GM11168 (cell line): ENCODE measurements at regions not wholly inside any gene's neighbourhood (a gene's known extent, or its start where the extent isn't known, plus 50 kb on each side); places are given as distances from the start of the nearest gene placed in this dataset.
"Not testable (repeated sequence)": the region's sequence is repeated elsewhere in the genome, so short reads cannot be mapped to it uniquely, and the experiment has no call there.

Source experiments
- in situ Hi-C: fragments of 300-500 bp; cut with MboI; formaldehyde crosslinking; loops from one replicate; pipeline ENCODE4 v1.12.0; 2022; ENCODE audit warnings: low sequenced_read_pairs; ENCODE audit not compliant: unreplicated experiment

- in situ Hi-C loops, result no loop called here
Measured at GRCh38 chr20:40634891-40635290, 54.1 kb downstream of the MAFB start.

GRCh38 chr20:40633123-40633850 lies 55.7 kb downstream of the MAFB start:
- in situ Hi-C loops, result no loop called here

DNA sequence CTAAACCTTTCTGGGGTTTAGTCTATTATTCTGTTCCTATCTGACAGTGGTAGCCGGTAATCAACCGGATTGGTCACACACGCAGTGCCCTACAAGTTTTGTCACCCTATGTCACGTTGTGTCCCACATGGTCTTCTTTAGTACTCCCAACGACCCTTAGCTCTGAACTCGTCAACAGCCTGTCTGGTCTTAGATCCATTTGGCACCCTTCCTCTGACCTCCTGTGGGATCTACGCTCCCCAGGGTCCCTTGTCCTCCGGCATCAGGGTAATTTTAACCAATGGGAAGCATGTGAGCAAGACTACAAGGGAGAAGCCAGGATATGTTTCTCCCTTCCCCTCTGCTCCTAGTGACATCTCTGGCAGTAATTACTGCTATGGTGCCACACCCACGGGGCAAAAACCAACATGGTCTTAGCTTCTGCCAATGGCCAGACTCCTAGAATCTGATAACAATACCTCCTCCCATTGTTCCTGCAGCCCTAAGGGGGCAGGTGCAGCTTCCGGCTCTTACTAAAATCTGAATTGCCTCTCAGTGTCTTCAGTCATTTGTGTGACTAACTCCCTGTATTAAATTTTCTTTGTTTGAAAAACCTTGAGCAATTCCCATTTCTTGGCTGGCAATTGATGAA lies 56.6 kb downstream of the MAFB start:
- in situ Hi-C loops, result no loop called here

DNA sequence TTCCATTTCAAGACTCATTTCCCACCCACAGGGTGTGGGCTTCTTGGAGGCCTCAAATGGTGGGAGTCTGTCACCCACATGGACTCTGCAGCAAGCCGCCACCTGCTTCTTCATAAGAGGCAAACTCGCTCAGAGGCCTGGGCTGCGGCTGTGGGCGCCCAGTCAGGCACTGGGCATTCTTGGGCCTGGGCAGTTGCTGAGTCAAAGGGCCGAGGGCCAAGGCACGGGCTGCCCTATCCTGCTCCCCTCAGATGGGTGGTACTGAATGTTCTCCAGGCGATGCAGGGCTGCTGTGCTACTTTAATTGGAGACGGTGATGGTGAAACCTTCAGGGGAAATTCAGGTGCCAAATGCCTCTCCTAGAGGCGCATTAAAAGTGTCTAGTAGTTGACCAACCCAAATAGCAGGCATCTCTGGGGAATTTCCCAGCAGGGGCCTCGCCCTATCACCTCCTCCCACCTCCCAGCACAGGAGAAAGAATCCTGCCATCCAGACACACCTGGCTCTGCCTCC lies 57.9 kb downstream of the MAFB start:
- in situ Hi-C loops, result no loop called here

- in situ Hi-C loops, result no loop called here
Measured at GRCh38 chr20:40630713-40631112, 58.3 kb downstream of the MAFB start.

DNA sequence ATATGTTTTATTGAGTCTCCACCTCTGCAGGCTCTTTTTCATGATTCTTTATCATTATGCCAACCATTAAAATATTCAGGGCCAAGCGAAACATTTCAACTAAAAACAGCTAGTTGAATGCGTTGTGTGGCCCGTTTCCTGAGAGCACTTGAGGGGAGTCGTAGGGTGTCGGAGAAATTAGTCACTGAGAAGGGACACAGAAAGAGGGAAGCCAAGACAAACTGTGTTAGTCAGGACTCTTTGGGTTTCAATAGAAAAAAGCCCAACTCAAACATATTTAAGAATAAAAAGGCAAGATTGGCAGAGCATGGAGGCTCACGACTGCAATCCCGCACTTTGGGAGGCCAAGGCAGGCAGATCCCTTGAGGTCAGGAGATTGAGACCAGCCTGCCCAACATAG lies 58.9 kb downstream of the MAFB start:
- in situ Hi-C loops, result no loop called here

DNA sequence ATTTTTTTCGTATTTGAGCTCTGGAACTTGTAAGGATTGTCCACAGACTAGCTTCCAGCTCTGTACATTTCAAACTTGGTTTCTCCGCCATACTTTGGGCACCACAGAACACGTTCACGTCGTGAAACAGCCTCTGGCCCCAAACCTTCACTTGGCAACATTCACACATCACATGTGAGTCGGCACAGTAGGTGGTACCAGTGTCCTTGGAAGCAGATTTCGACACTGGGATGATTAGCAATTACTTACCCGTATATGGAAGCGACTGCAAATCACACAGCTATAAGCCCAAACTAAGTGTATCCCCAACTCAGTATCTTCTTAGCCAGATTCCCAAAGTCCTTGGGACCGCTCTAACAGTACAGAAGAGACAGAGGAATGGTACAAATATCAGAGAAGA lies 60.2 kb downstream of the MAFB start:
- in situ Hi-C loops, result no loop called here

DNA sequence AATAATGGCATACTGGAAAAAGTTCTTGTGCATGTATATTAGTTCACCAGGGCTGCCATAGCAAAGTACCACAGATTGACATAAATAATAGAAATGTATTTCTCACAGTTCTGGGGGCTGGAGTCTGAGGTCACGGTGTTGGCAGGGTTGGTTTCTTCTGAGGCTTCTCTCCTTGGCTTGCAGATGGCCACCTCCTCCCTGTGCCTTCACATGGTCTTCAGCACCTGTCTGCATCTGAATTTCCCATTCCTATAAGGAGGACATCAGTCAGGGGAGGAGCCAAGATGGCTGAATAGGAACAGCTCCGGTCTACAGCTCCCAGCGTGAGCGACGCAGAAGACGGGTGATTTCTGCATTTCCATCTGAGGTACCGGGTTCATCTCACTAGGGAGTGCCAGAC lies 70.0 kb downstream of the MAFB start:
- in situ Hi-C loops, result not testable (repeated sequence)

GRCh38 chr20:40617594-40617993 lies 71.4 kb downstream of the MAFB start:
- in situ Hi-C loops, result no loop called here

GRCh38 chr20:40612837-40613236 lies 76.2 kb downstream of the MAFB start:
- in situ Hi-C loops, result no loop called here

DNA sequence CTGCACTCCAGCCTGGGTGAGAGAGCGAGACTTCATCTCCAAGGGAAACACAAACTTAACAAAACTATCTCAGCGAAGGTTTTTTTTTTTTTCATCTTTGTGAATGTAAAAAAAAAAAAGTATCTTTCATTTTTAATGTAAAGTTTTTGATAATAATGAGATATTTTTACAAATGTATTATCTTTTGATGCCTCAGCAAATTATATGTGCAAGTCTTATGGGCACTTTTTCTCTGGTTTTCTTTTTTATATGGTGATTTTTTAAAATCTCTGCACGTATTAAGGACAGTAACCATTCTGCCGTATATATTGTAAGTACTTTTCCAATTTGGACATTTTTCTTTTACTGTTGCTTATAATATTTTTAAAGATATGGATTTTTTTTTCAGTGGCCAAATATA lies 76.8 kb downstream of the MAFB start:
- in situ Hi-C loops, result no loop called here

DNA sequence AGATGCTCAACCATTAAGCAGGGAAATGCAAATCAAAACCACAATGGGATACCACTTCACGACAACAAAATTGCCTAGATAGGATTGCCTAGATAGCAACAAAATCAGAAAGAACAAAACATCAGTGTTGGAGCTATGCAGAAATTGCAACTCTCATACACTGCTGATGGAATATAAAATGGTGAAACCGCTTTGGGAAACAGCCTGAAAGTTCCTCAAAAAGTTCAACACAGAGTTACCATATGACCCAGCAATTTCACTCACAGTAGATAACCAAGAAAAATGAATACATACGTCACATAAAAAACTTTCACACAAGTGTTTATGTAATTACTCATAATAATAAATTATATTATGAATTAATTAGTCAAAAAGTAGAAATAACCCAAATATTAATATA lies 78.3 kb downstream of the MAFB start:
- in situ Hi-C loops, result no loop called here

GRCh38 chr20:40607927-40608326 lies 81.1 kb downstream of the MAFB start:
- in situ Hi-C loops, result no loop called here

DNA sequence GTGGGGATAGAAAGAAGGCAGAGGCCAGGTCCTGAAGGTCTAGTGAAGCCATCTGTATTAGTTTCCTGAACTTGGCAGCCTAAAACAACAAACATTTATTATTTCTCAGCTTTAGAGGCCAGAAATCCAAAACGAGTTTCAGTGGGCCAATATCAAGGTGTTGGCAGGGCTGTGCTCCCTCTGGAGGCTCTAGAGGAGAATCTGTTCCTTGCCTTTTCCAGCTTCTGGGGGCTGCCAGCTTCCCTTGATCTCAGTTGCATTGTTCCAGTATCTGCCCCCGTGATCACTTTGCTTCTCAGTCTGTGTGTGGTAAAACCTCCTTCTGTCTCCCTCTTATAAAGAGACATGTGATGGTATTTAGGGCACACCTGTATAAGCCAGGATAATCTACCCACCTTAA lies 82.4 kb downstream of the MAFB start:
- in situ Hi-C loops, result no loop called here

GRCh38 chr20:40606237-40606636 lies 82.8 kb downstream of the MAFB start:
- in situ Hi-C loops, result no loop called here

DNA sequence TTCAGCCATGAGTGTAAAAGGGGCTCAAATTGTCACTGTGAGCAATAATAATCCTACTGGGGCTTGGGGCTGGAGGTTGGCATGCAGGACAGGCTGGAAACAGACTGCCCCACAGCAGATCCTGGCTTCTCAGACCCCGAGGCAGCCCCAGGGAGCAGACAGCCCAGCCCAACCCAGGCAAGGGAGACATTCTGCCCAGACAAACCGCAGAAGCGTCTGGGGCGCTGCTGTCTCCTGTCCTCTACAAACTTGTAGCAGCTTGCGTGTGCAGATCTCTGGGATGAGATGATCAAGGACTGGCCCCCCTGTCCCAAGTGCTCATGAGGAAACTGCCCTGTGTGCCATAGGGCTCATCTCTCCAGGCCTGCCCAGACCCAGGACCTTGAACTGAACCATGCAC lies 84.6 kb downstream of the MAFB start:
- in situ Hi-C loops, result no loop called here

DNA sequence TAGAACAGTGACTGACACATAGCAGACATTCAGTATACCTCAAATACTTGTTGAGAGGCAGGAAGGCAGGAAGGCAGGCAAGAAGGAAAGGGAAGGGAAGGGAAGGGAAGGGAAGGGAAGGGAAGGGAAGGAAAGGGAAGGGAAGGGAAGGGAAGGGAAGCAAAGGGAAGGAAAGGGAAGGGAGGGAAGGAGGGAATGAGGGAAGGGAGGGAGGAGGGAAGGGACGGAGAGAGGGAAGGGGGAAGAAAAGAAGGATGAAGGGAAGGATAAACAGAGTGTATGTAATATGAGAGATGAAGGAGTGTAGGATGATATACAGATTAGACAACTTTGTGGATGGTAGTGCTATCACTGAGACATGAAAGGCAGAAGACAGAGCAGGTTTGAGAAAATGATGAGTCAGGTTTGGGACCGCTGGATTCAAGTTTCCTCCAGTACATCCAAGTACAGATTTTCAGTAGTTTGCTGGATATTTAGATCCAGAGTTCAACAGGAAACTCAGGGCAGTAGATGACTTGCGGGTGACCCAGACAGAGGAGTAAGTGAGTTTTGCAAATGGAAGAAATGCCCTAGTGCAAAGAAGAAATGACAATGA lies 85.9 kb downstream of the MAFB start:
- in situ Hi-C loops, result no loop called here

- in situ Hi-C loops, result no loop called here
Measured at GRCh38 chr20:40602381-40602780, 86.7 kb downstream of the MAFB start.

DNA sequence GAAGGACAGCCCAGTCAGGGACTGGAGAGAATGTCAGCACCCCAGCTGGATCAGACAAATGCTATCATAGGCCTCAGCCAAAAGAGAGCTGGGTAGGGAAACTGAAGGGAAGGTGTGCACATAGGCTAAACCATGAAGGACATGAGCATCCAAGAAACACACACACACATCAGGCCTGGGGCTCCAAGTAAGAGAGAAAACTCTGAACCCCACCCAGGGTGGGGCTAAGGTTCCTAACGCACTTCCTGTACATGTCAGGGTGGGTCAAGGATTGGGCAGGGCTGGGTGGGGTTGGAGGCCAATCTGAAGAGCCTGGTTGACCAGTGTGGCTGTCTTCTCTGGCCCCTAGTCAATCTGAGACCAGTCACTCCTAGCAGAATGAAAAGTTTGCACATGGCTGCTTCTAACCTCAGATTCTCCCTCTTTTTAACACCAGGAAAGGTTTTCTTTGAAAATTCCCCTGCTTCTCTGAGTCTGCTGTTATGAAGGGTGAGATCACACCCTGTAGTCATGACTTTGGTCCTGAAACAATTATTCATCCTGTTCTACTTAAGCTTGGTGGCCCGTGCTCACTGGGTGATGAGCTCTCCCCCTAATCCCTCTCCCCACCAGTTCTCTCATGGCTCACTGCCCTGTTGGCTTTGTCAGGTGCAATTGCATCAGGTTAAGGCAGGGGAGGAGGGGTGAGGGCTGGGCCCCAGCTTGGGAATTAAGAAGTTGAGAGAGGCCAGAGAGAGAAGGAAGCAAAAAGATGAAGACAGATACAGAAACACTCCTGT lies 88.4 kb downstream of the MAFB start:
- in situ Hi-C loops, result no loop called here

- in situ Hi-C loops, result no loop called here
Measured at GRCh38 chr20:40599987-40600386, 89.0 kb downstream of the MAFB start.

DNA sequence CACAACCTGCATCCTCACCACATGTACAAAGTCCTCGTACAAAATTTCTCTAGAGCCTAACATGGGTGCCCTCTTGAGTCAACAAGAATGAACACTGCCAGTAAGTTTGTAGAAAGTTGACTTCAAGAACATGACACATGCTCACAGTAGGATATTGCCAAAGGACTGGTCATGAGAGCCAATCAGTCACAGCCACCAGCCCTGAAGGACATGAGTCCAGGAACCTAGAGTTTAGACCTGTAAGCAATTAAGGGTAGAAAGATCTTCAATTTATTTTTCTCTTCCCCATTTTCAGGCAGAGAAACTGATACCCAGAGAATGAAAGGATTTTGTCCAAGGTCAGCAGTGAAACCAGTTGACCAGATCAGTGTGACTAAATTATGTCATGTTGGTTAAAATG lies 96.1 kb downstream of the MAFB start:
- in situ Hi-C loops, result no loop called here
